ENCODE measurements at regions not wholly inside any gene's neighbourhood (a gene's known extent, or its start where the extent isn't known, plus 50 kb on each side); places are given as distances from the start of the nearest gene placed in this dataset.

DNA sequence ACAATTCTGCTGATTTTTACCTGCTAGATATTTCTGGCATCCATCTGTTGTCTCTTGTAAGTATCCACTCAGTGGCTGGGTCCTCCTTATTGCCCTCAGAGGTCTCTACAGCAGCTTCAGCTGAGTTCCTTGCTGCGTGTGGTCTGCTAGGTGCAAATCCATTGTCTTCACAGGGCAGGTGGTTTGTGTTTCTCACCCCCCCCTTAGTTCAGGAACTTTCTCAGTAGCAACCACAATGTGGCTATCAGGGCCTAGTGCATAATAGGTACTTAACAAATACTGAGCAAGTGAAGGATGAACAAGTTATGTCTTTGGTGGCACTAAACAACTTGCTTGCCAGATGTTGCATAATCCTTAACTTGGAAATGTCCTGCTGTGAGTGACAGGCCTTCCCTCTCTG, 96.7 kb upstream of the KLHL25 start:
- TF ChIP-seq, protein P1, sequence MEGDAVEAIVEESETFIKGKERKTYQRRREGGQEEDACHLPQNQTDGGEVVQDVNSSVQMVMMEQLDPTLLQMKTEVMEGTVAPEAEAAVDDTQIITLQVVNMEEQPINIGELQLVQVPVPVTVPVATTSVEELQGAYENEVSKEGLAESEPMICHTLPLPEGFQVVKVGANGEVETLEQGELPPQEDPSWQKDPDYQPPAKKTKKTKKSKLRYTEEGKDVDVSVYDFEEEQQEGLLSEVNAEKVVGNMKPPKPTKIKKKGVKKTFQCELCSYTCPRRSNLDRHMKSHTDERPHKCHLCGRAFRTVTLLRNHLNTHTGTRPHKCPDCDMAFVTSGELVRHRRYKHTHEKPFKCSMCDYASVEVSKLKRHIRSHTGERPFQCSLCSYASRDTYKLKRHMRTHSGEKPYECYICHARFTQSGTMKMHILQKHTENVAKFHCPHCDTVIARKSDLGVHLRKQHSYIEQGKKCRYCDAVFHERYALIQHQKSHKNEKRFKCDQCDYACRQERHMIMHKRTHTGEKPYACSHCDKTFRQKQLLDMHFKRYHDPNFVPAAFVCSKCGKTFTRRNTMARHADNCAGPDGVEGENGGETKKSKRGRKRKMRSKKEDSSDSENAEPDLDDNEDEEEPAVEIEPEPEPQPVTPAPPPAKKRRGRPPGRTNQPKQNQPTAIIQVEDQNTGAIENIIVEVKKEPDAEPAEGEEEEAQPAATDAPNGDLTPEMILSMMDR (conservative IDR thresholded peaks at IDR 0.05), result no peak
- H3K27ac ChIP-seq, result no peak overlapping the region

DNA sequence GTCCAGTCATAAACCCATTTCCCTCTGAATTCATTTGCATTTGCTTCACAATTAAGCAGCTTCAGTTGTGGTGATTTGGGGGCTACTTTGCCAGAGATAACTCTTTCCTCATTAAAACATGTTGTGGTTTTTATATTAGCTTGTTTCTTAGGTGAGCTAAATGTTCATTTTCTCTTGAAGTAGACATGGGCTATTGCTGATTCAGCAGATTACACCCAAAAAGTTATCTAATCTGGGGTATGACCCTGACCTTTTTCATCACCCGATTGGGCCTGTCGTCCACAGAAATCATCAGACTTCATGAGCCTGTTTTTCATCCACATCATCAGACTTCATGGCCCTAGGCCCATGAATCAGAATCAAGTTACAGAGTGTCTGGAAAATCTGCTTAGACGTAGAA, 97.5 kb upstream of the KLHL25 start:
- no peak overlapping the region for H3K27ac ChIP-seq
- TF ChIP-seq, protein P1 (conservative IDR thresholded peaks at IDR 0.05), result no peak

DNA sequence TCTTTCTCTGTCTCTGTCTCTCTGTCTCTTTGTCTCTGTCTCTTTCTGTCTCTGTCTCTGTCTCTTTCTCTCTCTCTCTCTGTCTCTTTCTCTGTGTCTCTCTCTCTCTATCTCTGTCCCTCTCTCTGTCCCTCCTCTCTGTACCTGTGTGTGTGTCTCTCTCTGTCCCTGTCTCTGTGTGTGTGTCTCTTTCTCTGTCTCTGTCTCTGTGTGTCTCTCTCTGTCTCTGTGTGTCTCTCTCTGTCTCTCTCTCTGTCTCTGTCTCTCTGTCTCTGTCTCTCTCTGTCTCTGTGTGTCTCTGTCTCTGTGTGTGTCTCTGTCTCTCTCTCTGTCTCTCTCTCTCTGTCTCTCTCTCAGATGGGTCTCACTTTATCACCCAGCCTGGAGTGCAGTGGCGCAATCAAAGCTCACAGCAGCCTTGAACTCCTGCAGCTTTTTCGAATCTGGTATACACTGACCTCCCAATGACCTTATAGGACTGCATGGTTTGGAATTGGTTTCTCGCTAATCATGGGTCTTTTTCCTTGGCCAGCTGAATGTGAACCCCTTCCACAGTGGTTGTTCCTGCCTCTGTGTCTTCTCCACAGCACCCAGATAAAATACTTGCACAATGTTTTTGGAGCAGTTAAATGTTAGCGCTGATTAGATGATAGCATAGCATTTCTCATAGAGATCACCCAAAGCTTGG, 102.6 kb upstream of the KLHL25 start:
- no peak overlapping the region for H3K27ac ChIP-seq
- TF ChIP-seq, protein P1 (conservative IDR thresholded peaks at IDR 0.05), result no peak

DNA sequence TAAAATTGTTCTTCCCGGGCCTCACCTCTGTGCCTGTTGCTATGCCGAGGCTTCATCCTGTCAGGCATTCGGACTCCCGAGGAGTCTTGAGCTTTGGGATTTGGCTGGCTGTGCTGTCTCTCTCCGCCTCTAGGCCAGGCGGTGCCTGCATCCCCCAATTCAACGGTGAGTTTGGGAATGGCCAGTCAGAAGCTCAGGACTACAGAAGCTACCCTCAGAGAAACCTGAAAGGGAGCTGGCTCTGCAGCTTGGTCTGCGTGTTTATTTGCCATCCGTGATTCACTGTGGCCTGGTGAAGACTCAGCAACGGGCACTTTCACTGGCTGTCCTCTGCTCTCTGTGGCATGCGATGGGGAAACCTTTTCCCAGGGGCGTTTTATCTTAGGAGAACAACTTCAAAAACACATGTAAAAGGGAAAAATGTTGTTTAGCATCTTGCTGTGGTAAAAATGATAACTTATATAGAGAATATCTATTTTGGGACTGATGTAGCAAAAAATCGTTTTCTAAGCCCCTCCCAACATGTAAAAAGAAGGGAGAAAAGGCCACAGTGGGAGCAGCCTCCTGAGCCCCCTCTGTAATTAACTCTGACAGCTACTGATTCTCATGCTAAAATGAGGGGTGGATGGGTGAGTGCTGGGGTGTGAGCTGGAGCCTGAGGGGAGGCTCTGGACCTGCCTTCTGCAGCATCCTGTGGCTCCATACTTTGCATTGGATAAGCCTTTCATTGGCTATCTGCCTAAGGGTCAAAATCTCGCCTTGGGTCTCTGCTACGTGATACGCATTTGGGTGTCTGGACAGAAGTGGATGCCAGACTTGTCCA, 103.4 kb upstream of the KLHL25 start:
- TF ChIP-seq, protein P1 (conservative IDR thresholded peaks at IDR 0.05), result no peak
- H3K27ac ChIP-seq, result no peak overlapping the region

DNA sequence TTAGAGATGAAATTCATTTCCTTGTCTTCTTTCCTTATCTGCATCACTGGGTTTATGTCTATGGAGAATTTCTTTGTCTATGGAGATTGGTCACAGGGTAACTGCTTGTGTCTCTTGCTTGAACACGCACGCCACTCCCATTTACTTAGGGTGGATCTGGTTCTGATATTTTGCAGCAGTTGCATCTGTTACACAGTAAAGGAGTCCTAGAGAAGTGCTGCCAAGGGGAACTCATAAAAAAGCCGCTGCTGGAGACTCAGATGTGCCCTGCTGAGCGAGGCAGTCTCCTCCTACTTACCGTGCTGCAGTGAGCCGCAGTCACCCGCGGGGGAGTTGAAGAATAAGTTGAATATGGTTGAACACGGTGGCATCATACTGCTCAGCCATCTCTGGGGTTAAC, 105.2 kb upstream of the KLHL25 start:
- H3K27ac ChIP-seq, result peak overlapping the region; percentile 44
- TF ChIP-seq, protein P1 (conservative IDR thresholded peaks at IDR 0.05), result 0 out of 2 replicates have a peak, but pooled peaks have one; percentile 11

DNA sequence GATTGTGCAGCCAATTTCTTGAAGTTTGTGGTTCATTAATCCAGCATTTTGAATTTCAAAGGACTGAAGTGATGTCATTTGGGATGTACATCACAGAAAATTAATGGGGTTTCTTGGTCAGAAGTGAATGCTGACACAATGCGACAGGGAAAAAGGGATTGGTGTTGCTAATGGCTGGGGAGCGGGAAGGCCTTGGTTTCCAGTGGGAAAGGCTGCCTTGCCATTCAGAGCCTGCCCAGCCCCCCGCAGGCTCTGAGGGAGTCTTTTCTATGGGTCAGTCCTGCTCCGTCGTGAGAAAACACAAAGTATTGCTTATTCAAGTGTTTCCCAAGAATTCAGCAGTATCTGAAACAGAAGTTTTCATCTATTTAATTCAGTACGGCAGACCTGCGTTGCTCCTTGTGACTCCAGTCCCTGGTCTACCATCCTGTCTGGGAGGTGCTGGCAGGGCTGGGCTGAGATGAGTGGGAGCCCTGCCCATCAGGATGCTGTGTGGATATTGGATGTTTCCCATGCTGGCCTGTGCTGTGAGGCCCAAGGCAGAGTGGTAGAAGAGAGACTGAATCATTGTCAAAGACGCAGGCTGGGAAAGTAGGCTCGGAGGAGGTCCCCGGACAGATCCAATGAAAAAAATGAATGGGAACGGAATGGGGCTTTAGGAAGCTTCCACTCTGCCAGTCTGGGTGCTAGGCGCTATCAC, 111.2 kb upstream of the KLHL25 start:
- TF ChIP-seq, protein P1 (conservative IDR thresholded peaks at IDR 0.05), result no peak
- H3K27ac ChIP-seq, result no peak overlapping the region

DNA sequence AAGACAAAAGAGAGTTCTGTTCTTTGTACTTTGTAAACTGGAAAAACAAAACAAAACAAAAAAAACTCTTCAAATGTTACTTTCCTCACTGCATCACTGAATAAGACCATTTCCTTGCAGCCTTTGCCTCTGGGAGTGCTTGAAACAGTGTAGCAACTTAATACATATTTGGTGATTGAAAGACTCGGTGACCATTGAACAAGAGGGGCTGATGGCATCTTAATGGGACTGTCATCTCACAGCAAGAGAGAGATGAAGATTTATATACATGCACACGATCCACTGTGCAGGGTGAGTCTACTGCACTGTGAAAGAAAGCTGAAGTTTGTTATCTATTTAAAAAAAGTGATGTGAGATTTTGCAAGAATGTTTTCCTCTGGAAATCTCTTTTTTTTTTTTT, 111.9 kb upstream of the KLHL25 start:
- TF ChIP-seq, protein P1 (conservative IDR thresholded peaks at IDR 0.05), result no peak
- no peak overlapping the region for H3K27ac ChIP-seq
